Colonic mucosa (tissue), 4 donors: ENCODE measurements at regions not wholly inside any gene's neighbourhood (a gene's known extent, or its start where the extent isn't known, plus 50 kb on each side); places are given as distances from the start of the nearest gene placed in this dataset.

Experiments used
- DNase-seq: peaks from one replicate; pipeline ENCODE4 v3.0.0-alpha.2; 2020
- H3K27ac ChIP-seq: fragments of 200-600 bp; one replicate; pipeline ENCODE4 v1.8.0; 2021
- H3K27me3 ChIP-seq: fragments of 200-600 bp; one replicate; pipeline ENCODE4 v1.8.0; 2021
- H3K36me3 ChIP-seq: fragments of 200-600 bp; one replicate; pipeline ENCODE4 v1.8.0; 2021
- H3K4me1 ChIP-seq: fragments of 200-600 bp; one replicate; pipeline ENCODE4 v1.8.0; 2021; ENCODE audit warnings: mild to moderate bottlenecking
- H3K4me3 ChIP-seq: fragments of 200-600 bp; one replicate; pipeline ENCODE4 v1.8.0; 2021
- H3K9ac ChIP-seq, 2 donors: one replicate each; pipeline ENCODE4 v1.7.0; 2013; ENCODE audit warnings: control low read depth in 2 of 2, low read depth in 2 of 2, low read length in 2 of 2
- H3K9me3 ChIP-seq: fragments of 200-600 bp; one replicate; pipeline ENCODE4 v1.8.0; 2021
- CTCF ChIP-seq: fragments of 200-600 bp; IDR thresholded peaks from one replicate; pipeline ENCODE4 v1.8.0; 2022; ENCODE audit warnings: antibody characterized with exemption, mild to moderate bottlenecking
- intact Hi-C: fragments of 100-400 bp; cut with DNase I; formaldehyde crosslinking; loops from one replicate; pipeline ENCODE4 v1.14.1; 2022
- donor health status: healthy.
- donor health status: DM: no; HTN: no; CAD: no.
- donor health status: DM: no; HTN: no; CAD: no.

GRCh38 chr19:31118287-31118955 lies 230.8 kb downstream of the TSHZ3 start:
- DNase-seq: no peak
- no peaks in the 10 kb centered on the region for H3K36me3 ChIP-seq
- H3K9me3 ChIP-seq: no peaks in the 10 kb centered on the region
- no peak overlapping the region for H3K9ac ChIP-seq
- no peak overlapping the region for H3K4me3 ChIP-seq
- TF ChIP-seq CTCF: no peak
- intact Hi-C loops: no loop called here
- no peaks in the 10 kb centered on the region for H3K4me1 ChIP-seq
- no peaks in the 10 kb centered on the region for H3K27me3 ChIP-seq
- H3K27ac ChIP-seq: no peak overlapping the region

- DNase-seq: no peak
These were observed 234.7 kb downstream of the TSHZ3 start for GRCh38 chr19:31114585-31114984.

GRCh38 chr19:31113293-31113692 lies 235.9 kb downstream of the TSHZ3 start:
- Histone ChIP-seq H3K9ac (no peak overlapping the region), H3K4me1 (no peaks in the 10 kb centered on the region), H3K4me3 (no peak overlapping the region), H3K36me3 (no peaks in the 10 kb centered on the region), H3K9me3 (no peaks in the 10 kb centered on the region), H3K27me3 (no peaks in the 10 kb centered on the region), H3K27ac (no peak overlapping the region)
- no peak for TF ChIP-seq CTCF
- intact Hi-C loops: no loop called here
- no peak for DNase-seq

More at GRCh38 chr19:31114585-31114984, 234.7 kb downstream of the TSHZ3 start:
- H3K4me3 ChIP-seq: no peak overlapping the region
- no peaks in the 10 kb centered on the region for H3K36me3 ChIP-seq
- no peaks in the 10 kb centered on the region for H3K4me1 ChIP-seq
- no peak overlapping the region for H3K9ac ChIP-seq
- no peaks in the 10 kb centered on the region for H3K9me3 ChIP-seq
- TF ChIP-seq CTCF: no peak
- no peaks in the 10 kb centered on the region for H3K27me3 ChIP-seq
- intact Hi-C loops: no loop called here
- H3K27ac ChIP-seq: no peak overlapping the region

GRCh38 chr19:31112158-31112557 lies 237.1 kb downstream of the TSHZ3 start:
- Histone ChIP-seq H3K36me3 (no peaks in the 10 kb centered on the region), H3K4me3 (no peak overlapping the region), H3K27ac (no peak overlapping the region), H3K9ac (no peak overlapping the region), H3K27me3 (no peaks in the 10 kb centered on the region), H3K9me3 (no peaks in the 10 kb centered on the region), H3K4me1 (no peaks in the 10 kb centered on the region)
- DNase-seq: no peak
- intact Hi-C loops: no loop called here
- TF ChIP-seq CTCF: no peak

- no peaks in the 10 kb centered on the region for H3K27me3 ChIP-seq
- no peak overlapping the region for H3K4me3 ChIP-seq
- no peaks in the 10 kb centered on the region for H3K4me1 ChIP-seq
- no peak overlapping the region for H3K27ac ChIP-seq
- TF ChIP-seq CTCF: no peak
- no peak overlapping the region for H3K9ac ChIP-seq
- intact Hi-C loops: no loop called here
- no peaks in the 10 kb centered on the region for H3K9me3 ChIP-seq
- no peaks in the 10 kb centered on the region for H3K36me3 ChIP-seq
- no peak for DNase-seq
These were observed 237.5 kb downstream of the TSHZ3 start for GRCh38 chr19:31111741-31112140.
